HEK293T (cell line): ENCODE measurements at regions not wholly inside any gene's neighbourhood (a gene's known extent, or its start where the extent isn't known, plus 50 kb on each side); places are given as distances from the start of the nearest gene placed in this dataset.

Experiments used
- CTCF ChIA-PET: fragments of 350-600 bp; formaldehyde crosslinking; extraction: SDS; loops from one replicate; lab custom pipeline; 2021; ENCODE audit warnings: antibody characterized with exemption, inconsistent platforms; lab: Yijun Ruan, JAX
- POLR2A ChIA-PET: fragments of 350-600 bp; formaldehyde crosslinking; extraction: SDS; loops from one replicate; lab custom pipeline; 2020; ENCODE audit warnings: antibody characterized with exemption, inconsistent platforms; lab: Yijun Ruan, JAX
- DNase-seq: peaks from one replicate; pipeline ENCODE4 v3.0.0; 2012; ENCODE audit warnings: mixed read lengths; ENCODE audit errors: extremely low spot score
- ARNT ChIP-seq: fragments of 450-650 bp; IDR thresholded peaks from 2 replicates; pipeline ENCODE4 v1.6.1; 2017; ENCODE audit warnings: mild to moderate bottlenecking
- BHLHE40 ChIP-seq: fragments of 450-650 bp; IDR thresholded peaks from 2 replicates; pipeline ENCODE4 v1.6.1; 2016; ENCODE audit warnings: mild to moderate bottlenecking, moderate library complexity, borderline replicate concordance
- CTBP1 ChIP-seq: fragments of 450-650 bp; IDR thresholded peaks from 2 replicates; pipeline ENCODE4 v1.6.1; 2016; ENCODE audit warnings: borderline replicate concordance
- ELF4 ChIP-seq: fragments of 450-650 bp; IDR thresholded peaks from 2 replicates; pipeline ENCODE4 v1.6.1; 2017; ENCODE audit warnings: antibody characterized with exemption
- FOXA1 ChIP-seq: fragments of 450-650 bp; IDR thresholded peaks from 2 replicates; pipeline ENCODE4 v1.6.1; 2016; ENCODE audit warnings: mild to moderate bottlenecking
- FOXK2 ChIP-seq: fragments of 450-650 bp; IDR thresholded peaks from 2 replicates; pipeline ENCODE4 v1.6.1; 2016; ENCODE audit warnings: mild to moderate bottlenecking
- FOXM1 ChIP-seq: fragments of 450-650 bp; IDR thresholded peaks from 2 replicates; pipeline ENCODE4 v1.6.1; 2017; ENCODE audit warnings: mild to moderate bottlenecking, borderline replicate concordance
- HDGF ChIP-seq: fragments of 450-650 bp; IDR thresholded peaks from 2 replicates; pipeline ENCODE4 v1.6.1; 2017; ENCODE audit warnings: antibody characterized with exemption, borderline replicate concordance
- L3MBTL2 ChIP-seq: fragments of 450-650 bp; conservative IDR thresholded peaks from 2 replicates; pipeline ENCODE4 v1.6.1; 2016; ENCODE audit warnings: mild to moderate bottlenecking
- LEF1 ChIP-seq: fragments of 450-650 bp; IDR thresholded peaks from 2 replicates; pipeline ENCODE4 v1.6.1; 2017; ENCODE audit warnings: mild to moderate bottlenecking, borderline replicate concordance
- NFRKB ChIP-seq: fragments of 450-650 bp; IDR thresholded peaks from 2 replicates; pipeline ENCODE4 v1.6.1; 2016; ENCODE audit warnings: mild to moderate bottlenecking, moderate library complexity
- PKNOX1 ChIP-seq: fragments of 450-650 bp; IDR thresholded peaks from 2 replicates; pipeline ENCODE4 v1.6.1; 2016
- SP1 ChIP-seq: fragments of 450-650 bp; IDR thresholded peaks from 2 replicates; pipeline ENCODE4 v1.6.1; 2017
- SUZ12 ChIP-seq: fragments of 450-650 bp; IDR thresholded peaks from 2 replicates; pipeline ENCODE4 v1.6.1; 2016; ENCODE audit warnings: mild to moderate bottlenecking
- TARDBP ChIP-seq: fragments of 450-650 bp; IDR thresholded peaks from 2 replicates; pipeline ENCODE4 v1.6.1; 2016
- ZNF384 ChIP-seq: fragments of 450-650 bp; IDR thresholded peaks from 2 replicates; pipeline ENCODE4 v1.6.1; 2016

GRCh38 chr4:138105331-138105730 lies 136.8 kb downstream of the SLC7A11 start:
- no peak for DNase-seq
- TF ChIP-seq ZNF384 = no peak
- no peak for TF ChIP-seq FOXM1
- TF ChIP-seq FOXK2 = no peak
- no peak for TF ChIP-seq FOXA1
- TF ChIP-seq L3MBTL2 = no peak
- no peak for TF ChIP-seq CTBP1
- TF ChIP-seq PKNOX1 = no peak
- no peak for TF ChIP-seq ARNT
- no peak for TF ChIP-seq TARDBP
- no peak for TF ChIP-seq SUZ12
- TF ChIP-seq BHLHE40 = no peak
- no peak for TF ChIP-seq HDGF
- no peak for TF ChIP-seq NFRKB
- TF ChIP-seq ELF4 = no peak
- TF ChIP-seq SP1 = no peak
- TF ChIP-seq LEF1 = no peak
- ChIA-PET POLR2A (no interaction called here), CTCF (no interaction called here)

- ChIA-PET POLR2A (no interaction called here), CTCF (interaction anchor here (0.6 kb wide), 1 partner anchor 14 kb away, joined by 3 read pairs; no protein-coding TSS in a partner anchor)
- no peak for TF ChIP-seq HDGF
- TF ChIP-seq CTBP1 = no peak
- no peak for TF ChIP-seq NFRKB
- TF ChIP-seq L3MBTL2 = no peak
- TF ChIP-seq ZNF384 = no peak
- no peak for DNase-seq
Observed at GRCh38 chr4:138104284-138104680, 137.9 kb downstream of the SLC7A11 start.

GRCh38 chr4:138103597-138104283 lies 138.4 kb downstream of the SLC7A11 start:
- ChIA-PET CTCF (interaction anchor here (0.6 kb wide), 1 partner anchor 13 kb away, joined by 3 read pairs; no protein-coding TSS in a partner anchor), POLR2A (no interaction called here)
- no peak for TF ChIP-seq TARDBP
- TF ChIP-seq CTBP1 = no peak
- no peak for TF ChIP-seq HDGF
- no peak for TF ChIP-seq NFRKB
- no peak for TF ChIP-seq ELF4
- no peak for TF ChIP-seq FOXM1
- TF ChIP-seq ZNF384 = no peak
- TF ChIP-seq PKNOX1 = no peak
- TF ChIP-seq SUZ12 = no peak
- no peak for TF ChIP-seq FOXA1
- no peak for TF ChIP-seq FOXK2
- no peak for TF ChIP-seq SP1
- no peak for TF ChIP-seq L3MBTL2
- no peak for TF ChIP-seq ARNT
- no peak for TF ChIP-seq LEF1
- no peak for TF ChIP-seq BHLHE40
- DNase-seq = no peak

GRCh38 chr4:138099385-138099784 lies 142.8 kb downstream of the SLC7A11 start:
- DNase-seq = no peak
- TF ChIP-seq ARNT (no peak), PKNOX1 (no peak), HDGF (no peak), CTBP1 (no peak), FOXK2 (no peak)
- CTCF ChIA-PET = interaction anchor here (0.8 to 1.6 kb wide), 3 partner anchors 9 to 128 kb away, joined by 3 to 4 read pairs (median 4); no protein-coding TSS in a partner anchor
- POLR2A ChIA-PET = no interaction called here

GRCh38 chr4:138097912-138098600 lies 144.1 kb downstream of the SLC7A11 start:
- ChIA-PET CTCF (interaction anchor here (0.6 to 1.3 kb wide), 2 partner anchors 84 to 773 kb away, joined by 3 to 4 read pairs; no protein-coding TSS in a partner anchor), POLR2A (interaction anchor here (1.0 to 1.3 kb wide), 2 partner anchors 9 to 144 kb away, joined by 4 read pairs; partner anchors contain the start of gene SLC7A11)
- no peak for DNase-seq
- no peak for TF ChIP-seq BHLHE40
- no peak for TF ChIP-seq FOXA1
- no peak for TF ChIP-seq FOXM1
- TF ChIP-seq NFRKB = no peak
- no peak for TF ChIP-seq PKNOX1
- TF ChIP-seq L3MBTL2 = no peak
- TF ChIP-seq SUZ12 = no peak
- TF ChIP-seq SP1 = no peak
- TF ChIP-seq FOXK2 = no peak
- no peak for TF ChIP-seq ZNF384
- no peak for TF ChIP-seq TARDBP
